ENCODE measurements at regions not wholly inside any gene's neighbourhood (a gene's known extent, or its start where the extent isn't known, plus 50 kb on each side); places are given as distances from the start of the nearest gene placed in this dataset.

DNA sequence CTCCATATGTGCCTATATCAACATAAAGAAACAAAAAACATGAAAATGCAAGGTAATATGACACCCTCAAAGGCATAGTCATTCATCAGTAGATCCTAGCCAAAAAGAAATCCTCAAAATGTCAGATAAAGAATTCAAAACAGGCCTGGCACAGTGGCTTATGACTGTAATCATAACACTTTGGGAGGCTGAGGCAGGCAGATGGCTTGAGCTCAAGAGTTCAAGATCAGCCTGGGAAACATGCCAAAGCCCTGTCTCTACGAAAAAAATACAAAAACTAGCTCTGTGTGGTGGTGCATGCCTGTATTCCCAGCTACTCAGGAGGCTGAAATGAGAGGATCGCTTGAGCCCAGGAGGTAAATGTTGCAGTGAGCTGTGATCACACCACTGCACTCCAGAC lies 284.6 kb upstream of the KLHL29 start:
- no peaks in the 10 kb centered on the region for H3K36me3 ChIP-seq (ENCODE audit: control insufficient read depth, insufficient read depth, low read length)
- H3K27ac ChIP-seq (ENCODE audit: insufficient read depth, low read length), result no peak overlapping the region
- no peak overlapping the region for H4K8ac ChIP-seq (ENCODE audit: low read depth in 2 of 2, low read length in 2 of 2)
- H3K23ac ChIP-seq (ENCODE audit: low read depth, low read length), result no peak overlapping the region
- H3K9me1 ChIP-seq (ENCODE audit: insufficient read depth, low read length), result no peaks in the 10 kb centered on the region
- H3K79me1 ChIP-seq (ENCODE audit: low read depth in 1 of 2, low read length in 2 of 2), result no peaks in the 10 kb centered on the region
- DNase-seq, result no peak
- no peak overlapping the region for H3K18ac ChIP-seq (ENCODE audit: low read depth, low read length)
- H2BK120ac ChIP-seq (ENCODE audit: low read depth, low read length), result no peak overlapping the region
- H2AFZ ChIP-seq (replicated peaks; ENCODE audit: low read length, poor library complexity), result no peak overlapping the region
- no CpG with 5 or more reads among the region's 2 CpGs for WGBS, 2 experiments (ENCODE audit: extremely low coverage in 2 of 2, insufficient read length in 1 of 2)
- in situ Hi-C loops (cut with MboI; ENCODE audit: low sequenced_read_pairs), result no loop called here
- dilution Hi-C loops (cut with HindIII; ENCODE audit: low sequenced_read_pairs, unreplicated experiment), result no loop called here
- H2AK5ac ChIP-seq (ENCODE audit: low read depth, low read length), result no peak overlapping the region
- ChIA-PET POLR2A (ENCODE audit: unreplicated experiment) (no interaction called here), CTCF (no interaction called here)
- peaks cover 7% of the 10 kb centered on the region for H3K9me3 ChIP-seq (ENCODE audit: control insufficient read depth, insufficient read depth, low read length)
- H2AK9ac ChIP-seq (replicated peaks; ENCODE audit: low read depth, low read length, poor library complexity), result no peak overlapping the region
- TF ChIP-seq MAZ (IDR thresholded peaks at IDR 0.05; ENCODE audit: borderline replicate concordance, low read depth, low read length), result no peak
- no peak overlapping the region for H3K9ac ChIP-seq (ENCODE audit: low read depth, low read length)
- no peaks in the 10 kb centered on the region for H3K27me3 ChIP-seq (ENCODE audit: control insufficient read depth, insufficient read depth, low read length)
- no peak for ATAC-seq (ENCODE audit: low read depth)
- H2BK5ac ChIP-seq (ENCODE audit: low read depth, low read length, poor library complexity, severe bottlenecking), result no peak overlapping the region
- H3K56ac ChIP-seq (ENCODE audit: extremely low read depth, insufficient read depth, low read length), result no peak overlapping the region
- H4K20me1 ChIP-seq (ENCODE audit: insufficient read depth, low read length), result no peaks in the 10 kb centered on the region
- BruUV-seq (replicated peaks), result no TSS peak
- no peak overlapping the region for H2BK20ac ChIP-seq (ENCODE audit: low read depth, low read length)
- H3K4ac ChIP-seq (ENCODE audit: low read depth, low read length), result no peak overlapping the region
- intact Hi-C loops (cut with micrococcal nuclease), result no loop called here
- no peak overlapping the region for H3K4me2 ChIP-seq (ENCODE audit: low read depth, low read length)
- H3K4me3 ChIP-seq (ENCODE audit: insufficient read depth, low read depth, low read length), result no peak overlapping the region
- no peak overlapping the region for H4K5ac ChIP-seq (ENCODE audit: low read depth, low read length)
- H3K14ac ChIP-seq (replicated peaks; ENCODE audit: low read depth, low read length), result no peak overlapping the region
- H2BK15ac ChIP-seq (ENCODE audit: low read depth, low read length), result no peak overlapping the region
- no peaks in the 10 kb centered on the region for H3K4me1 ChIP-seq (ENCODE audit: control insufficient read depth, insufficient read depth, low read length)
- H4K91ac ChIP-seq (ENCODE audit: insufficient read depth, low read depth, low read length), result no peak overlapping the region

All from IMR-90 (cell line).